Astrocyte (in vitro differentiated cells and primary cell): ENCODE measurements at regions not wholly inside any gene's neighbourhood (a gene's known extent, or its start where the extent isn't known, plus 50 kb on each side); places are given as distances from the start of the nearest gene placed in this dataset.

Experiments used
- CTCF ChIP-seq: IDR thresholded peaks from 2 replicates; pipeline ENCODE4 v1.5.1; 2011; ENCODE audit warnings: low read depth, mild to moderate bottlenecking, inconsistent platforms, low read length, moderate library complexity; ENCODE audit not compliant: insufficient read depth
- EZH2 ChIP-seq: IDR thresholded peaks from 2 replicates; pipeline ENCODE4 v1.6.1; 2012; ENCODE audit warnings: mild to moderate bottlenecking, low read length, inconsistent platforms; ENCODE audit not compliant: insufficient read depth

- TF ChIP-seq CTCF = no peak
- TF ChIP-seq EZH2 = no peak
Measured at GRCh38 chr12:114064497-114064896, 98.4 kb upstream of the RBM19 start.
